ENCODE measurements at regions not wholly inside any gene's neighbourhood (a gene's known extent, or its start where the extent isn't known, plus 50 kb on each side); places are given as distances from the start of the nearest gene placed in this dataset.
"Not testable (repeated sequence)": the region's sequence is repeated elsewhere in the genome, so short reads cannot be mapped to it uniquely, and the experiment has no call there.

DNA sequence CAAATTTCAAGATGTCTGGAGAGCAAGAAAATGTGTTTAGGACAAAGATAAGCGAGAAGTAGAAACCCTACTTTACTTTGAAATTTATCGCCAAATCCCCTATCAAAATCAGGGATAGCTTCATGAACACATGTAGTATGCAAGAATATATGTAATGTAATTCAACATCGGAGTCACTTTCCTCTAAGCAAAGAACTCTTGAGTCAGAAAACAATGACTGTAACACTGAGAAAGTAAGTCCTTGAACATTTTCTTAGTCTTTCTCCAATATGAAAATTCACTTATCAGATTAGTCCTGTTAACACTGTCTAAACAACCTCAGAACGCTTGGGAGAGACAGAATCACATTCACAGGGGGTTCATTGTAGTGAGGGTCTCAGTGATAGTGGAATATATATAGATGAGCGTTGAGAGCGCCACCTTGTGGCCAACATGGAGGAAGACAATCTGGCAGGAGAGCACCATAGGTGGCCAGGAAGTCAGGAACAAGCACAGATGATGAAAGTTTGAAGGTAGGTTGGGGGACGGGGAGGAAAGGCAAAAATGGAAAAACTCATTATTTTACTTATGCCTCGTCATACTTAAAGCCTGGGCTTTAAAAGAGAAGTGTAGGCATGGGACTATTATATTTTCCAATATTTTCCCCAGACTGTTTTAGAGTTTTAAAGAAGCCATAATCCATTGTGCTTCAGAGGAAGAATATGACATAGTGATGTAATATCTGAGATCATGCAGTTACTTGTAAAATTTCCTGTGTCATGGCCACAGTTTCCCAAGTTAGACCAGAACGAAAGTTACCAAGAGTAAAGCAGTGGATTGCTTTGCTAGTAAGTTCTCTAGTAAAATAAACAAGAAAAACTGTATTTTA is 115.5 kb upstream of the GNAI1 start:
- DNase-seq (ENCODE audit: low read depth), result peak; percentile 60

GRCh38 chr7:80017101-80017698 is 117.4 kb upstream of the GNAI1 start:
- DNase-seq (ENCODE audit: low read depth), result no peak

DNA sequence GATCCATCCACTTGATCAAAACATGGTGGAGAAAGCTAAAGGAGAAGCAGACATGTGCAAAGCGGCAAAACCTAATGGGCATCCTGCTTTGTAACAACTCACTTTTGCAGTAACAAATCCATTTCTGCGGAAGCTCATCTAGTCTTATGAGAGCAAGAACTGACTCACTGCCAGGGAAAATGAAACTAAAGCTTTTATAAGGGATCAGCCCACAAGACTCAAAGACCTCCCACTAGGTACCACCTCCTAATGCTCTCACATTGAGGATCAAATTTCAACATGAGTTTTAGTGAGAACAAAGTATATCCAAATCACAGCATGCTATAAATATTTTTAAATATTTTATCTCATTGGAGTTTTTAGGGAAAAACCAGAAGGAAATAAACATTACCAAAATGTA is 120.1 kb upstream of the GNAI1 start:
- DNase-seq (ENCODE audit: low read depth), result peak; percentile 89

- DNase-seq (ENCODE audit: low read depth), result no peak
These were observed 126.6 kb upstream of the GNAI1 start for GRCh38 chr7:80008039-80008438.

- peak; percentile 68 for DNase-seq (ENCODE audit: low read depth)
These were observed 131.8 kb upstream of the GNAI1 start for GRCh38 chr7:80002865-80003264.

DNA sequence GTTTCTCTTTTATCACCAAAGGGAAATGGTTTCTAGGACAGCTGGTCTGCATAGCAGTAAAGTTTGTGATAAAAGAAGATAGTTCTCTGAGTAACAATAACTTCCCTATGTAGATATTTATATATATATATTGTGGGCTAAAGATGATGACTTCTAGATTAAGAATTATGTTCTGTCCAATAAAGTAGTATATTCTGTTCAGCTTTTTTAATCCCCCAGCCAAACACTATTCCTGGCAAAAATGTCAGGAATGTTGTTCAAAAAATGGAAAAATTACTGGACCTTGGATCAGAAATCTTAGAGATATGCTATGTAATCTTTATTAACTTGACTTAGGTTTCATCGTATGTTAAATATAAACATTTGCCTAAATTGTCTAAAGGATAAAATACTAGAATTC is 136.3 kb upstream of the GNAI1 start:
- no peak for DNase-seq (ENCODE audit: low read depth)

DNA sequence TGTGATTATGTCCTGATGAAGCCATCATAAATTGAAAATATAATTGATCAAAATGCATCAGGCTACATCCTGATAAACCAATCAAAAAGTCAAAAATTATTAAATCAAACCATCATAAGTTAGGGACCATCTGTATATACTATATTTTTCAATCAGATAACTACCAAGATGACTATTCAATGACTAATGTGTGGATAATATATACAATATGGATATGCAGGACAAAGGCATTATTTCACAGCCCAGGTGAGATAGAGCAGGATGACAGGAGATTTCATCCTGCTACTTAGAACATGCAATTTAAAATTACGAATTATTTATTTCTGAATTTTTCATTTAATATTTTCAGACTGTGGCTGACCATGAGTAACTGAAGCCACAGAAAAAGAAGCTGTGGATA is 137.3 kb upstream of the GNAI1 start:
- no peak for DNase-seq (ENCODE audit: low read depth)

DNA sequence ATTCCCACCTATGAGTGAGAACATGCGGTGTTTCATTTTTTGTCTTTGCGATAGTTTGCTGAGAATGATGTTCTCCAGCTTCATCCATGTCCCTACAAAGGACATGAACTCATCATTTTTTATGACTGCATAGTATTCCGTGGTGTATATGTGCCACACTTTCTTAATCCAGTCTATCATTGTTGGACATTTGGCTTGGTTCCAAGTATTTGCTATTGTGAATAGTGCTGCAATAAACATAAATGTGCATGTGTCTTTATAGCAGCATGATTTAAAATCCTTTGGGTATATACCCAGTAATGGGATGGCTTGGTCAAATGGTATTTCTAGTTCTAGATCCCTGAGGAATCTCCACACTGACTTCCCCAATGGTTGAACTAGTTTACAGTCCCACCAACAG is 138.9 kb upstream of the GNAI1 start:
- not testable (repeated sequence) for DNase-seq (ENCODE audit: low read depth)

DNA sequence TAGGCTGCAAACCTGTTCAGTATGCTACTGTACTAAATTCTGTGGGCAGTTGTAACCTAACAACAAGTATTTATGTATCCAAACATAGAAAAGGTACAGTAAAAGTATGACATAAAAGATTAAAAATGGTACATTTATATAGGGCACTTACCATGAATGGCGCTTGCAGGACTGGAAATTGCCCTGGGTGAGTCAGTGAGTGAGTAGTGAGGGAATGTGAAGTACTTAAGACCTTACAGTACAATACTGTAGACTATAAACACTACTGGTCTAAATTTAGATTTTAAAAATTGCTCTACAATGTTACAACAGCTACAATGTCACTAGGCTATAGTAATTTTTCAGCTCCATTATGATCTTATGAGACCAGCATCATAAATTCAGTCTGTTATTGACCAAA is 146.0 kb upstream of the GNAI1 start:
- DNase-seq (ENCODE audit: low read depth), result peak; percentile 93

GRCh38 chr7:79984210-79984609 is 150.4 kb upstream of the GNAI1 start:
- DNase-seq (ENCODE audit: low read depth), result peak; percentile 82

DNA sequence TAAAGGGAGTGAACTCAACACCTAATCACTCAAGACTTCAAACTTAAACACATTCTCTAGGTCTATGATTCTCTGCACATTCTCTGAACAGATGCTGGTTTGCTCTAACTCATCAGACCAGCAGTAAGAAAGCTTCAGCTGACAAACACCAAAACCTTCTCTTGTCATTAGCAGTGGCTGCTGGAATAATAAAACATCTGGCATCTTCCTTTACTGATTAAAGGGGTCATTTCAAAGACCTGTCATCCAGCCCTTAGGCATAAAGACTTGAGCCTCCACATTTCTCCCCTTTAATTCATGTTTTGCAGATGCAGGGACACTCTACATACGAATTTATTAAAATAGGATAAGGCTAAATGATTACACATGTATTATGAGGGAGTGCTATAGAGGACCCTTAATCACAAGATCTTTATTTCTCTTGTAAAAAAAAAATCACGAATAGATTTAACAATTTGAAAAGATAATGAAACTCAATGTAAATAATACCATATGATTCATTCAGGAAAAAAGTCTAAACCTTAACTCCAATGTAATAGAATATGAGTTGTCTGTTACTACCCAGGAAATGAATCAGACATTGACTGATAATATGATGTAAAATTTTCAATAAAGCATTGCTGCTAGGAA is 152.4 kb upstream of the GNAI1 start:
- DNase-seq (ENCODE audit: low read depth), result peak; percentile 80

GRCh38 chr7:79980376-79980775 is 154.3 kb upstream of the GNAI1 start:
- peak; percentile 39 for DNase-seq (ENCODE audit: low read depth)

GRCh38 chr7:79979437-79979836 is 155.2 kb upstream of the GNAI1 start:
- peak; percentile 94 for DNase-seq (ENCODE audit: low read depth)

GRCh38 chr7:79977481-79977880 is 157.2 kb upstream of the GNAI1 start:
- DNase-seq (ENCODE audit: low read depth), result no peak

GRCh38 chr7:79976711-79977020 is 158.0 kb upstream of the GNAI1 start:
- not testable (repeated sequence) for DNase-seq (ENCODE audit: low read depth)

DNA sequence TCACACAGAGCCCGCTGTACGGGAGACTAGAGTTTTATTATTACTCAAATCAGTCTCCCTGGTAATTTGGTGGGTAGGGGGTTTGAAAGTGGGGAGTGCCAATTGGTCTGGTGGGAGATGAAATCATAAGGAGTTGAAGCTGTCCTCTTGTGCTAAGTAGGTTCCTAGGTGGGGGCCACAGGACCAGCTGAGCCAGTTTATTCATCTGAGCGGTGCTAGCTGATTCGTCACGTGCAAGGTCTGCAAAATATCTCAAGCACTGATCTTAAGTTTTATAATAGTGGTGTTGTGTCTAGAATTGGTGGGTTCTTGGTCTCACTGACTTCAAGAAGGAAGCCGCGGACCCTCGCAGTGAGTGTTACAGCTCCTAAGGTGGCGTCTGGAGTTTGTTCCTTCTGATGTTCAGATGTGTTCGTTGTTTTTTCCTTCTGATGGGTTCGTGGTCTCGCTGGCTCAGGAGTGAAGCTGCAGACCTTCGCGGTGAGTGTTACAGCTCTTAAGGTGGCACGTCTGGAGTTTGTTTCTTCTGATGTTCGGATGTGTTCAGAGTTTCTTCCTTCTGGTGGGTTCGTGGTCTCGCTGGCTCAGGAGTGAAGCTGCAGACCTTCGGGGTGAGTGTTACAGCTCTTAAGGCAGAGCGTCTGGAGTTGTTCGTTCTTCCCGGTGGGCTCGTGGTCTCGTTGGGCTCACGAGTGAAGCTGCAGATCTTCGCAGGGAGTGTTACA is 158.5 kb upstream of the GNAI1 start:
- DNase-seq (ENCODE audit: low read depth), result not testable (repeated sequence)

GRCh38 chr7:79973455-79973854 is 161.2 kb upstream of the GNAI1 start:
- DNase-seq (ENCODE audit: low read depth), result no peak

DNA sequence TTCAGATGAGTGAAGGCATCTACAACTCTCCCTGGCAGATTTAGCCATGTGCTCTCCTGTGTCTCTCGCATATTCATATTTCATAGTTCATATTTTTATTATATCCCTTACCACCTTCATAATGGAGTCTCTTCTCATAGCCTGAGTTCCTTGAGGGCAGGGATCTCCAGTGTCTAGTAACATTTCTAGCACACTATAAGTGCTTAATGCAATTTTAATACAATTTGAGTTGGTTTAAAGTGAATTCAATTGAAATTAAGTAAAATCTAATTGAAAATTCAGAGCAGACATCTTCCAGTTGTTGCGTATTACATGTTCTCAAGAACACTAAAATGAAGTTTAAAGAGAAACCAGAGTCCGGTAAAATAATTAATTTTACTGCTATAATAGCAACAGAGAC is 163.6 kb upstream of the GNAI1 start:
- no peak for DNase-seq (ENCODE audit: low read depth)

GRCh38 chr7:79968894-79969293 is 165.7 kb upstream of the GNAI1 start:
- DNase-seq (ENCODE audit: low read depth), result no peak

DNA sequence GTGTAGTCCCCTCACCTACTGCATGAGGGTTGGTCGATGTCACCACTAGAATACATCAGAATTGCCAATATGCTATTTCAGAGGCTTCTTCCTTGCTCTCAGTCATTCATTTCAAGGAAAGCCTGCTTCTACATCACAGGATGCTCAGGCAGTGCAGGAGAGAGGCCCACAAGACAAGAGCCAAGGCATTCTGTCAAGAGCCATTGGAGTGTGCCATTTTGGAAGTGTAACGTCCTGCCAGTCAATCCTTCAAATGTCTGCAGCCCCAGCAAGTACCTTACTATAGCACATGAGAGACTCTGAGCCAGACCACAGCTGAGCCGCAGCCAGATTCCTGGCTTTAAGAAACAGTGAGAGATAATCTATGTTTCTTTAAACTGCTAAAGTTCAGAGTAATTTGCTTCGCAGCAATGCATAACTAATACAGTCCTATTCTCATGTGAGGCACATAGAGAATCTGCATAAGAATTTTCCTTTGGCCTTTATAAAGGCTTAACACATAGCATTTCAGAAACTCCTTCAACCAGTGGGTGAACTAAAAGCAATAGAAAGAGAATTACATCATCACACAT is 166.5 kb upstream of the GNAI1 start:
- no peak for DNase-seq (ENCODE audit: low read depth)

DNA sequence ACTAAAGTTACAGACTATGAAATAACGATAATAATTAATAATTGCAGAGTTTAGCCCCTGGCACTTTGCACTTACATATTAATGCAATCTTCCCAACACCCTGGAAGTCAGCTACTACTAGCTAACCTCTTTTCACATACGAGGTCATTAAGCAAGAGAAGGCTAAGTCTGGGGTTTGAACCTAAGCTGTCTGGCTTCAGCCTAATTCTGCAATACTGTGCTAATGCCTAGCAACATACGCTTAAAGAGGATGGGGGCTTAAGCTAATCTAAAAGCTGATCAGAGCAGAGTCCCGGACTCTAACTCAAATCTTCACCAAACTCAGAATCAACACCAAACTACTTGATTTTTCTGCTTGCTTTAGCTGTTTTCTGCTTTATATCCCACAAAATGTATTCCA is 168.7 kb upstream of the GNAI1 start:
- no peak for DNase-seq (ENCODE audit: low read depth)

DNA sequence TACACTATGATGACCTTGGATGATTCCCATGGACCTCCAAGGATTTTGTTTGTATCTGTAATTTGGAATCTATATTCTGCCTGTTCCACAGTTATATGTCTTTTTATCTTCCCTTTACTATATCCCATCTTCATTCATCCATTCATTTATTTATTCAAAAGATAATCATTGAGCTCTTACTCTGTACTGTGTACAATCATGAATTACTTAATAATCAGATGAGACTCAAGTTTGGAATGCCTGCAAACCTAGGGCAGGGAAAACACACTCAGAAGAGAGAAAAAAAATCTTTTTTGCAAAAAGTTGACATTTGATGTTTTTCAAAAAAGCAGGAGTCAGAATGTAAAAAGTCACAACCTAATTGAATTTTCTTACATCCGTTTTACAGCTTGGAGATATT is 170.2 kb upstream of the GNAI1 start:
- DNase-seq (ENCODE audit: low read depth), result peak; percentile 31

Data from iris pigment epithelial cell (primary cell).